NB4 (cell line): ENCODE measurements at regions not wholly inside any gene's neighbourhood (a gene's known extent, or its start where the extent isn't known, plus 50 kb on each side); places are given as distances from the start of the nearest gene placed in this dataset.
"Not testable (repeated sequence)": the region's sequence is repeated elsewhere in the genome, so short reads cannot be mapped to it uniquely, and the experiment has no call there.

ENCODE experiments used
- DNase-seq: peaks from one replicate; pipeline ENCODE4 v3.0.0; 2010; ENCODE audit warnings: low read depth
- H3K4me3 ChIP-seq: one replicate; pipeline ENCODE4 v1.5.1; 2011; ENCODE audit warnings: mild to moderate bottlenecking, low read depth, low read length, moderate library complexity
- MAX ChIP-seq: IDR thresholded peaks from 2 replicates; pipeline ENCODE4 v1.6.1; 2011; ENCODE audit warnings: low read depth, low read length
- MYC ChIP-seq: IDR thresholded peaks from 2 replicates; pipeline ENCODE4 v1.6.1; 2011; ENCODE audit warnings: low read depth, low read length
- POLR2A ChIP-seq: IDR thresholded peaks from 2 replicates; pipeline ENCODE4 v1.6.1; 2011; ENCODE audit warnings: mild to moderate bottlenecking; ENCODE audit not compliant: insufficient read length; ENCODE audit errors: extremely low read depth
- TF ChIP-seq, protein P1 (sequence below): IDR thresholded peaks from one replicate; pipeline ENCODE4 v1.5.1; 2012; ENCODE audit warnings: low read depth, low read length

DNA sequence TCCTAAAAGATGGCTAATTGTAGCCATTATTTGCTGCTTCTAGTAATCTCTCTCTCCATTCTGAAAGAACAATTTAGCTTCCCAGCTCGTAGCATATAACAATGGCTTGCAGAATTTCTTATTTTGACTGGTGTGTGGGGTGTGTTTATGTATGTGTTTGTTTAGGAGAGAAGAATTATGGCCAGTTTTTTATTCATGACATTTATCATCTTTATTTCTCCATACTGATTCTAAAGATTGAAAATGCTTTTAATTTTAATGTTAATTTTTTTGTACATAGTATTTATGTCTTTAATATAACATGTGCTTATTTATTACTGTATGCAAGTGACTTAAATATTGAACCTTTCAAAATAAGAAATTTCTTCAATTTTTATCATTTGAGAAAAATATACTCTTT is 115.8 kb upstream of the TMTC4 start:
- DNase-seq = no peak
- H3K4me3 ChIP-seq = no peak overlapping the region
- TF ChIP-seq MYC (no peak), POLR2A (no peak), MAX (no peak)
- TF ChIP-seq, protein P1, sequence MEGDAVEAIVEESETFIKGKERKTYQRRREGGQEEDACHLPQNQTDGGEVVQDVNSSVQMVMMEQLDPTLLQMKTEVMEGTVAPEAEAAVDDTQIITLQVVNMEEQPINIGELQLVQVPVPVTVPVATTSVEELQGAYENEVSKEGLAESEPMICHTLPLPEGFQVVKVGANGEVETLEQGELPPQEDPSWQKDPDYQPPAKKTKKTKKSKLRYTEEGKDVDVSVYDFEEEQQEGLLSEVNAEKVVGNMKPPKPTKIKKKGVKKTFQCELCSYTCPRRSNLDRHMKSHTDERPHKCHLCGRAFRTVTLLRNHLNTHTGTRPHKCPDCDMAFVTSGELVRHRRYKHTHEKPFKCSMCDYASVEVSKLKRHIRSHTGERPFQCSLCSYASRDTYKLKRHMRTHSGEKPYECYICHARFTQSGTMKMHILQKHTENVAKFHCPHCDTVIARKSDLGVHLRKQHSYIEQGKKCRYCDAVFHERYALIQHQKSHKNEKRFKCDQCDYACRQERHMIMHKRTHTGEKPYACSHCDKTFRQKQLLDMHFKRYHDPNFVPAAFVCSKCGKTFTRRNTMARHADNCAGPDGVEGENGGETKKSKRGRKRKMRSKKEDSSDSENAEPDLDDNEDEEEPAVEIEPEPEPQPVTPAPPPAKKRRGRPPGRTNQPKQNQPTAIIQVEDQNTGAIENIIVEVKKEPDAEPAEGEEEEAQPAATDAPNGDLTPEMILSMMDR = no peak

GRCh38 chr13:100789968-100790367 is 115.4 kb upstream of the TMTC4 start:
- H3K4me3 ChIP-seq = no peak overlapping the region
- TF ChIP-seq, protein P1 = no peak
- TF ChIP-seq POLR2A = no peak
- DNase-seq = no peak

DNA sequence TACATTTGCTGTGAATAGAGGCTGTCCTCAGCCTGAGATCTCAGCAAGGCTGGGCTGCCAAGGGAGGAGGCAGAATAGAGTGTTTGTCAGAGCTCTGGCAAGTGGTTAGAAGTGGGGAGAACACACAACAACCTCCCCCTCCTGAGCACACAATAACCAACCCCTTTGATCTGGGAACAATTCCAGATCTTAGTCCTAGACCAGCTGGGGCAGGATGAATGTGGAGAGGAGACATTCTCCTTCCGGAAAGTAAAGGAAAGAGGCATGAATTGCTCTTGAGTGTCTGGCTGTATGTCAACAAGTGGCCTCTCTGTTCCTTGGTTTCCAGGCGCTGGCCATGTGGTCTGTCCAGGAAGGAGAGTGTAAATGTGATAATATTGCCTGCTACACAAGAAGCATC is 114.9 kb upstream of the TMTC4 start:
- H3K4me3 ChIP-seq = no peak overlapping the region
- no peak for DNase-seq
- TF ChIP-seq, protein P1 = no peak
- TF ChIP-seq POLR2A = no peak
- no peak for TF ChIP-seq MYC
- TF ChIP-seq MAX = no peak

DNA sequence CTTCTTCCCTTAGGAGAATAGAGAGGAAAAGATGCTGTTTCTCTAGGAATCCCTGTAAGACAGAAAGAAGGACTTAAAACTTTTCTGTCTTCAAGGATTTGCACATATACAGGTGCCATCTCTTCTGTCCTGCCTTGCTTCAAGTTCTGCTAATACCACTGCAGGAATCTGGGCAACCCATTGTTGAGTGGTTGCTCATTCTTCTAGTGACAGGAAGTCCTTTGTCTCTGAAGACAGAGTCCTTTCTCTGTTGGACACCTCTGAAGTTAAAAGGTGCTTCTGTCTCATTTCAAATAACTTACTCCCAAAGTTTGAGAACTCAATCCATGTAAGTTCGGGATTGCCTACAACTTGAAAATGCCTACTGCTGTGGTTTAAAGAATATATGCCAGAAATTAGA is 114.4 kb upstream of the TMTC4 start:
- H3K4me3 ChIP-seq = no peak overlapping the region
- no peak for TF ChIP-seq MAX
- TF ChIP-seq, protein P1 = no peak

DNA sequence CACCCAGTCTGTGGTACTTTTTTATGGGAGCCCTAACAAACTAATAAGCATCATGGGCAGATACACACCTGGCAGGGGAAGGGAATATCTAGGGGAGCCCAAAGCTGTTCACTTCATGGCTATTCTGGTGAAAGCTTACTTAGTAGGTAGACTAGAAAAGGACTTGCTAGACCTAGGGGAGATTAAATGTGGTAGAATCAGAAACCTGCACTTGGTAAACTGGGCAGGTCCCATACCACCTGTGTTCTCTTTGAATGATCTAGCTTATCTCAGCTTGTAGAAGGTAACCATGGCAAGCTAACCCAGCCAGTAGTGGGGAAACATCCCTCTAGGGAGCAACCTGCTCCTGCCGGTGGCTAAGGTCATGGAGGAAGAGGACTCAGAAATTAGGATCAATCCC is 113.9 kb upstream of the TMTC4 start:
- no peak for DNase-seq
- TF ChIP-seq MAX = no peak
- TF ChIP-seq POLR2A = no peak
- TF ChIP-seq MYC = no peak
- TF ChIP-seq, protein P1 = no peak
- H3K4me3 ChIP-seq = no peak overlapping the region

More for the DNA sequence above, 114.4 kb upstream of the TMTC4 start:
- DNase-seq = no peak

DNA sequence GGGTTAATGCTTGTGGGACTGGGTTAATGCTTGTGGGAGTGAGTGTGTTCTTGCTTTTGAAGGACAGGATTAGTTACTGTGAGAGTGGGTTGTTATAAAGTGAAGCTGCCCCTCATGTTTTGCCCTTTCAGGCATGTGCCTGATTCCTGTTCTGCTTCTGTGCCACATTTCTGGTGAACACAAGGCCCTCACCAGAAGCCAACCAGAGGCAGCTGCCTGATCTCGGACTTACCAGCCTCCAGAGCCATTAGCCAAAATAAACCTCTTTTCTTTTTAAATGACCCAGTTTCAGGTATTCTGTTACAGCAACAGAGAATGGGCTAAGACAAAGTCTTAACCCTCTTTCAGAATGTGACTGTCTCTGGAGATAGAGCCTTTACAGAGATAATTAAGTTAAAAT is 113.3 kb upstream of the TMTC4 start:
- no peak overlapping the region for H3K4me3 ChIP-seq
- DNase-seq = no peak
- TF ChIP-seq MYC (no peak), POLR2A (no peak), MAX (no peak)
- TF ChIP-seq, protein P1 = no peak

DNA sequence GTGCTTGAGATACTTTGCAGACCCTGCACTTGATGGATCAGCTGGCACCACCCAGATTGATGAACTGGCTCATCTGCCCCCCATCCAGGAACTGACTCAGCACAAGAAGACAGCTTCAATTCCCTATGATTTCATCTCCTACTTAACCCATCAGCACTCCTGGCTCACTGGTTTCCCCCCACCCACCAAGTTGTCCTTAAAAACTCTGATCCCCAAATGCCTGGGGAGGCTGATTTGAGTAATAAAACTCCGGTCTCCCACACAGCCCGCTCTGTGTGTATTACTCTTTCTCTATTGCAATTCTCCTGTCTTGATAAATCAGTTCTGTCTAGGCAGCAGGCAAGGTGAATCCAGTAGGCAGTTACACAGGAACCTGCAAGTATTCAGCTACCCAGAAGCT is 102.1 kb upstream of the TMTC4 start:
- DNase-seq, H3K4me3 ChIP-seq: not testable (repeated sequence)
